Vagina (tissue), 2 donors: ENCODE measurements at regions not wholly inside any gene's neighbourhood (a gene's known extent, or its start where the extent isn't known, plus 50 kb on each side); places are given as distances from the start of the nearest gene placed in this dataset.
"Not testable (repeated sequence)": the region's sequence is repeated elsewhere in the genome, so short reads cannot be mapped to it uniquely, and the experiment has no call there.

ENCODE experiments used
- DNase-seq, 2 donors: peaks; one replicate each; pipeline ENCODE4 v3.0.0-alpha.2; 2017; ENCODE audit errors: extremely low spot score in 2 of 2
- H3K27ac ChIP-seq: fragments of 200-600 bp; sonication (generic); one replicate; pipeline ENCODE4 v1.5.1; 2019
- H3K27me3 ChIP-seq: fragments of 200-600 bp; sonication (generic); one replicate; pipeline ENCODE4 v1.5.1; 2019
- H3K36me3 ChIP-seq, 2 donors: fragments of 200-600 bp; sonication (generic); one replicate each; pipeline ENCODE4 v1.5.1; 2017 to 2019
- H3K4me1 ChIP-seq: fragments of 200-600 bp; sonication (generic); one replicate; pipeline ENCODE4 v1.5.1; 2019
- H3K4me3 ChIP-seq, 2 donors: fragments of 200-600 bp; sonication (generic); 1 replicate in 1 of 2; 2 replicates in 1 of 2; pipeline ENCODE4 v1.5.1; 2016 to 2019
- H3K9me3 ChIP-seq: fragments of 200-600 bp; sonication (generic); one replicate; pipeline ENCODE4 v1.5.1; 2019
- CTCF ChIP-seq, 3 experiments: fragments of 450-650 bp in 2 of 3; fragments of 200-600 bp in 1 of 3; sonication (generic) in 1 of 3; IDR thresholded peaks; one replicate each; pipeline ENCODE4 v1.5.1; 2017 to 2019; ENCODE audit warnings: antibody characterized with exemption in 3 of 3, mild to moderate bottlenecking in 2 of 3, moderate library complexity in 2 of 3
- POLR2A ChIP-seq, 2 donors: fragments of 450-650 bp; IDR thresholded peaks; one replicate each; pipeline ENCODE4 v1.6.1; 2017; ENCODE audit warnings: antibody characterized with exemption in 2 of 2, mild to moderate bottlenecking in 2 of 2, moderate library complexity in 2 of 2
- POLR2AphosphoS5 ChIP-seq, 2 donors: sonication (generic); formaldehyde crosslinking; IDR thresholded peaks; one replicate each; pipeline ENCODE4 v1.9.0; 2017; ENCODE audit warnings: antibody characterized with exemption in 2 of 2, mild to moderate bottlenecking in 2 of 2, low read depth in 1 of 2; ENCODE audit not compliant: insufficient read depth in 1 of 2
- intact Hi-C: fragments of 100-400 bp; cut with DNase I; formaldehyde crosslinking; loops from one replicate; pipeline ENCODE4 v1.15.1; 2023

GRCh38 chr3:65130782-65131181, 443.0 kb upstream of the ADAMTS9 start:
- H3K27me3 ChIP-seq, result no peaks in the 10 kb centered on the region
- H3K9me3 ChIP-seq, result no peaks in the 10 kb centered on the region
- no peak for TF ChIP-seq POLR2AphosphoS5 (IDR thresholded peaks at IDR 0.05; ENCODE audit: insufficient read depth in 1 of 2, low read depth in 1 of 2)
- no peak for TF ChIP-seq POLR2A (IDR thresholded peaks at IDR 0.05)
- no peak for TF ChIP-seq CTCF (IDR thresholded peaks at IDR 0.05)
- no peak overlapping the region for H3K27ac ChIP-seq
- H3K36me3 ChIP-seq, result no peaks in the 10 kb centered on the region
- DNase-seq, result no peak
- intact Hi-C loops, result no loop called here
- H3K4me3 ChIP-seq, result no peak overlapping the region
- peaks cover 17% of the 10 kb centered on the region for H3K4me1 ChIP-seq

- Histone ChIP-seq H3K27ac (no peak overlapping the region), H3K36me3 (no peaks in the 10 kb centered on the region), H3K4me1 (peaks cover 17% of the 10 kb centered on the region), H3K4me3 (no peak overlapping the region), H3K27me3 (no peaks in the 10 kb centered on the region), H3K9me3 (no peaks in the 10 kb centered on the region)
- intact Hi-C loops, result no loop called here
- no peak for DNase-seq
- TF ChIP-seq POLR2A (IDR thresholded peaks at IDR 0.05) (no peak), CTCF (IDR thresholded peaks at IDR 0.05) (no peak), POLR2AphosphoS5 (IDR thresholded peaks at IDR 0.05; ENCODE audit: insufficient read depth in 1 of 2, low read depth in 1 of 2) (no peak)
Measured at GRCh38 chr3:65128346-65128745, 440.5 kb upstream of the ADAMTS9 start.

DNA sequence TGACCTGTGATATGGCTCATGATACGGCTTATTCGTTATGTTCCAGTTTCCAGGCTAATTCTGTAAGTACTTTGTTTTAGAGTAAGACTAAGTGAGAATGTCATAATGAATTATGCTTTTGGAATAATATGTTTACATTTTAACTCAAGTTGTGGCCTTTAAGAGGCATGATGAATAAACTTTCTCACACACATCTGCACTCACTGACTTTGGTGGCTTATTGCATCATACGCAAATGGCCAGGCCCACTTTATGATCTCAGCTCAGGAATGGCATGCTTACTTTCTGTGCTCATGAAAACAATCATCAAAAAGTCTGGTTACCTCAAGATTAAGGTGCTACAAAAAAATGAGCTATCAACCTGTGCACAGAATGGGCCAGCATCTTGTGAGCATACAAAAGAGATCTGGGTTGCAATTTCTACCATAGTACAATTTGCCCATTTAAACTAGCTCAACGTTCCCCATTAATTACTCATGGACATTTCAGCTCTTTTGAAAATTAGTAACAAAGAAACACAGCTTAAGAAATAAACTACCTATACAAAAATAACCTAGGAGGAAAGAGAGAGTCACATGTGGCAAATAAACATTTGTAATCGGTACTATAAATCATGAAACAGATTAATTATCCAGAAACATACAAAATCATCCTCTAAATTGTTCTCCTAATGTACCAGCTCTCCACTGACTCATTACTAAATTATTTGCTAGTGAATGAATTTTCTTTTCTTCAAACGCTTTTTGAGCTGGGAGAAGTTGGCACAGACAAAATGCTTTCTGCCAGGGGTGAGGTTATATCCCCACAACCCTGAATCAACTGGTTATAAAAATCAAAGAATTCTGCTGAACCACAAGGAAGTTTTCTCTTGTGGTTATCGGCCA, 439.0 kb upstream of the ADAMTS9 start:
- DNase-seq, result no peak
- Histone ChIP-seq H3K36me3 (no peaks in the 10 kb centered on the region), H3K4me1 (peaks cover 17% of the 10 kb centered on the region), H3K4me3 (no peak overlapping the region), H3K27me3 (no peaks in the 10 kb centered on the region), H3K27ac (no peak overlapping the region), H3K9me3 (no peaks in the 10 kb centered on the region)
- TF ChIP-seq POLR2A (IDR thresholded peaks at IDR 0.05) (no peak), POLR2AphosphoS5 (IDR thresholded peaks at IDR 0.05; ENCODE audit: insufficient read depth in 1 of 2, low read depth in 1 of 2) (peak in 1 of 2 donors; percentile 7), CTCF (IDR thresholded peaks at IDR 0.05) (no peak)
- intact Hi-C loops, result no loop called here

- H3K36me3 ChIP-seq, intact Hi-C loops, H3K27ac ChIP-seq, DNase-seq, H3K27me3 ChIP-seq, H3K4me3 ChIP-seq, H3K9me3 ChIP-seq, H3K4me1 ChIP-seq: not testable (repeated sequence)
Measured at GRCh38 chr3:65120156-65120555, 432.4 kb upstream of the ADAMTS9 start.

GRCh38 chr3:65118912-65119499, 431.2 kb upstream of the ADAMTS9 start:
- Histone ChIP-seq H3K4me1 (no peaks in the 10 kb centered on the region), H3K4me3 (no peak overlapping the region), H3K27me3 (no peaks in the 10 kb centered on the region), H3K9me3 (no peaks in the 10 kb centered on the region), H3K27ac (no peak overlapping the region), H3K36me3 (no peaks in the 10 kb centered on the region)
- no peak for DNase-seq
- no peak for TF ChIP-seq POLR2AphosphoS5 (IDR thresholded peaks at IDR 0.05; ENCODE audit: insufficient read depth in 1 of 2, low read depth in 1 of 2)
- TF ChIP-seq POLR2A (IDR thresholded peaks at IDR 0.05), result no peak
- TF ChIP-seq CTCF (IDR thresholded peaks at IDR 0.05), result no peak
- intact Hi-C loops, result no loop called here
